Mesenchymal stem cell (in vitro differentiated cells and primary cell): ENCODE measurements at regions not wholly inside any gene's neighbourhood (a gene's known extent, or its start where the extent isn't known, plus 50 kb on each side); places are given as distances from the start of the nearest gene placed in this dataset.

Source experiments
- DNase-seq: peaks from one replicate; pipeline ENCODE4 v3.0.0-alpha.2; 2013
- H2AFZ ChIP-seq: one replicate; pipeline ENCODE4 v1.6.1; 2013; ENCODE audit warnings: low read depth, mild to moderate bottlenecking, control low read depth, inconsistent platforms, low read length, moderate library complexity
- H2AK5ac ChIP-seq: 2 replicates; pipeline ENCODE4 v1.6.1; 2013; ENCODE audit warnings: low read length, moderate library complexity, mild to moderate bottlenecking, inconsistent platforms; ENCODE audit not compliant: severe bottlenecking
- H2BK120ac ChIP-seq: one replicate; pipeline ENCODE4 v1.6.1; 2013; ENCODE audit warnings: low read depth, mild to moderate bottlenecking, inconsistent platforms, low read length, moderate library complexity
- H2BK12ac ChIP-seq, 2 experiments: one replicate each; pipeline ENCODE4 v1.6.1; 2013; ENCODE audit warnings: inconsistent platforms in 2 of 2, low read length in 2 of 2, mild to moderate bottlenecking in 2 of 2, moderate library complexity in 2 of 2, control low read depth in 1 of 2
- H2BK15ac ChIP-seq: one replicate; pipeline ENCODE4 v1.6.1; 2013; ENCODE audit warnings: mild to moderate bottlenecking, low read depth, inconsistent platforms; ENCODE audit not compliant: poor library complexity, severe bottlenecking
- H2BK5ac ChIP-seq: 2 replicates; pipeline ENCODE4 v1.6.1; 2013; ENCODE audit warnings: low read depth, mild to moderate bottlenecking, low read length, control low read depth, inconsistent platforms; ENCODE audit not compliant: poor library complexity, severe bottlenecking
- H3K14ac ChIP-seq, 2 experiments: one replicate each; pipeline ENCODE4 v1.6.1; 2013; ENCODE audit warnings: inconsistent platforms in 2 of 2, low read length in 2 of 2, control low read depth in 1 of 2, mild to moderate bottlenecking in 1 of 2, moderate library complexity in 1 of 2
- H3K18ac ChIP-seq, 2 experiments: one replicate each; pipeline ENCODE4 v1.6.1; 2013; ENCODE audit warnings: inconsistent platforms in 2 of 2, low read length in 2 of 2, control low read depth in 1 of 2, low read depth in 1 of 2, mild to moderate bottlenecking in 1 of 2
- H3K23ac ChIP-seq, 2 experiments: one replicate each; pipeline ENCODE4 v1.6.1; 2013; ENCODE audit warnings: inconsistent platforms in 2 of 2, low read length in 2 of 2, mild to moderate bottlenecking in 2 of 2, moderate library complexity in 2 of 2, control low read depth in 1 of 2
- H3K27ac ChIP-seq: 2 replicates; pipeline ENCODE4 v1.5.1; 2013; ENCODE audit warnings: mild to moderate bottlenecking, moderate library complexity, low read length, control low read depth, inconsistent platforms; ENCODE audit not compliant: poor library complexity, severe bottlenecking
- H3K27me3 ChIP-seq, 2 experiments: 2 replicates each; pipeline versions ENCODE4 v1.6.1 to v1.7.0; 2013; ENCODE audit warnings: low read length in 2 of 2, mild to moderate bottlenecking in 2 of 2, moderate library complexity in 2 of 2, control low read depth in 1 of 2, inconsistent platforms in 1 of 2; ENCODE audit not compliant: control insufficient read depth in 1 of 2, insufficient read depth in 1 of 2
- H3K36me3 ChIP-seq, 2 experiments: 2 replicates each; pipeline versions ENCODE4 v1.6.1 to v1.7.0; 2013; ENCODE audit warnings: low read length in 2 of 2, control low read depth in 1 of 2, inconsistent platforms in 1 of 2, low read depth in 1 of 2, mild to moderate bottlenecking in 1 of 2; ENCODE audit not compliant: insufficient read depth in 2 of 2, control insufficient read depth in 1 of 2
- H3K4ac ChIP-seq, 2 experiments: one replicate each; pipeline ENCODE4 v1.6.1; 2013; ENCODE audit warnings: inconsistent platforms in 2 of 2, low read length in 2 of 2, mild to moderate bottlenecking in 2 of 2, moderate library complexity in 2 of 2, control low read depth in 1 of 2, low read depth in 1 of 2
- H3K4me1 ChIP-seq: 2 replicates; pipeline ENCODE4 v1.6.1; 2013; ENCODE audit warnings: low read depth, low read length, control low read depth; ENCODE audit not compliant: control insufficient read depth, insufficient read depth
- H3K4me2 ChIP-seq: 2 replicates; pipeline ENCODE4 v1.6.1; 2013; ENCODE audit warnings: low read length, mild to moderate bottlenecking, inconsistent platforms; ENCODE audit not compliant: poor library complexity, severe bottlenecking
- H3K4me3 ChIP-seq, 2 experiments: 2 replicates each; pipeline versions ENCODE4 v1.5.1 to v1.7.0; 2013; ENCODE audit warnings: low read length in 2 of 2, mild to moderate bottlenecking in 2 of 2, control low read depth in 1 of 2, low read depth in 1 of 2; ENCODE audit not compliant: insufficient read depth in 1 of 2
- H3K79me1 ChIP-seq: replicated peaks from 2 replicates; pipeline ENCODE4 v1.6.1; 2013; ENCODE audit warnings: mild to moderate bottlenecking, control low read depth, low read length, inconsistent platforms; ENCODE audit not compliant: poor library complexity, severe bottlenecking
- H3K9ac ChIP-seq: 2 replicates; pipeline ENCODE4 v1.7.0; 2013; ENCODE audit warnings: mild to moderate bottlenecking, low read length, moderate library complexity
- H3K9me3 ChIP-seq: 2 replicates; pipeline ENCODE4 v1.7.0; 2013; ENCODE audit warnings: mild to moderate bottlenecking, low read length; ENCODE audit not compliant: control insufficient read depth
- H4K8ac ChIP-seq: one replicate; pipeline ENCODE4 v1.6.1; 2013; ENCODE audit warnings: inconsistent platforms, mild to moderate bottlenecking, low read length, moderate library complexity
- H4K91ac ChIP-seq: one replicate; pipeline ENCODE4 v1.6.1; 2013; ENCODE audit warnings: mild to moderate bottlenecking, low read length, inconsistent platforms
- WGBS: methylation state at CpG from one replicate; pipeline ENCODE4 v1.1.7; 2013; ENCODE audit warnings: mixed read lengths; 5-methylcytosine and 5-hydroxymethylcytosine counted together

DNA sequence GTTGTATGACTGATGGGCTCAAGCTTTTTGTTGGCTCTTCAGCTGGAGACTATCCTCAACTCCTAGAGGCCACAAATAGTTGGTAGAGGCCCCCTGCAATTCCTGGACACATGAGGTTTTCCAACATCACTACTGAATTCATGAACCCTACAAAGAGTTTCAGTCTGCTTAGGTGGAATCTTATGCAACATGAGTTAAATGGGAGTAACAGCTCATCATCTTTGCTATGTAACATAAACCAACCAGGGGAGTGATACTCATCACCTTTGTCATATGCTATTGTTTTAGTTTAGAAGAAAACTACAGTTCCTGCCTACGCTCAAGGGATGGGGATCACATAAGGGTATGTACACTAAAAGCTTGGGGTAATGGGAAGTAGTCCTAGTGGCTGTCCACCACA lies 729.4 kb downstream of the SORCS1 start:
- H2BK15ac ChIP-seq: no peak overlapping the region
- H3K27ac ChIP-seq: no peak overlapping the region
- H3K4ac ChIP-seq: no peak overlapping the region
- no peak overlapping the region for H3K4me3 ChIP-seq
- DNase-seq: no peak
- H2AFZ ChIP-seq: no peak overlapping the region
- H3K14ac ChIP-seq: no peak overlapping the region
- H4K8ac ChIP-seq: no peak overlapping the region
- H3K23ac ChIP-seq: no peak overlapping the region
- no peak overlapping the region for H2BK120ac ChIP-seq
- H3K27me3 ChIP-seq: no peaks in the 10 kb centered on the region
- H2AK5ac ChIP-seq: no peak overlapping the region
- no peak overlapping the region for H3K9ac ChIP-seq
- H3K4me2 ChIP-seq: no peak overlapping the region
- H3K36me3 ChIP-seq: no peaks in the 10 kb centered on the region
- H3K79me1 ChIP-seq: no peaks in the 10 kb centered on the region
- H3K9me3 ChIP-seq: peaks cover 5% of the 10 kb centered on the region
- H4K91ac ChIP-seq: no peak overlapping the region
- 83% methylated on average over 1 of the region's 1 CpG for WGBS
- H2BK5ac ChIP-seq: no peak overlapping the region
- no peak overlapping the region for H3K18ac ChIP-seq
- no peaks in the 10 kb centered on the region for H3K4me1 ChIP-seq
- no peak overlapping the region for H2BK12ac ChIP-seq

DNA sequence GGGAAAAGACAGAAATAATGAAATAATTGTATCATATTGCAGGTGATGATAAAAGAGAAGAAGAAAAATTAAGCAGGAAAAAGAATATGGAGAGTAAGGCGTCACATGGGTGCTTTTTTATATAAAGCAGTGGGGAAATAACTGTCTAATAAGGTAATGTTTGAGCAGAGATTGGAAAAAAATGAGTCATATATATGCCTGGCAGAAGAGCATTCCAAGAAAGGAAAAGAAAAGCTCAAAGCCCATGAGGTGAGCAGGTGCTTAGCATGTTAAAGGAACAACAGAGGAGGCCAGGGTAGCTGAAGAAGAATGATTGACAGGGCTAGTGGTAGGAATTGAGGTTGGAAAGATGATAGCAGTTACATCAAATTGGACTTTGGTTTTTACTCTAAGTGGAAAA lies 739.5 kb downstream of the SORCS1 start:
- Histone ChIP-seq H3K27me3 (no peaks in the 10 kb centered on the region), H3K18ac (no peak overlapping the region), H3K23ac (no peak overlapping the region), H2BK5ac (no peak overlapping the region), H2AFZ (no peak overlapping the region), H4K91ac (no peak overlapping the region), H3K27ac (no peak overlapping the region), H2BK15ac (no peak overlapping the region), H3K14ac (no peak overlapping the region), H3K9me3 (no peaks in the 10 kb centered on the region), H4K8ac (no peak overlapping the region), H3K9ac (no peak overlapping the region), H2AK5ac (no peak overlapping the region), H3K4me1 (no peaks in the 10 kb centered on the region), H3K4me2 (no peak overlapping the region), H3K4me3 (no peak overlapping the region), H3K79me1 (no peaks in the 10 kb centered on the region), H3K4ac (no peak overlapping the region), H3K36me3 (no peaks in the 10 kb centered on the region), H2BK12ac (no peak overlapping the region), H2BK120ac (no peak overlapping the region)
- no peak for DNase-seq
- 65% methylated on average over 1 of the region's 1 CpG for WGBS

DNA sequence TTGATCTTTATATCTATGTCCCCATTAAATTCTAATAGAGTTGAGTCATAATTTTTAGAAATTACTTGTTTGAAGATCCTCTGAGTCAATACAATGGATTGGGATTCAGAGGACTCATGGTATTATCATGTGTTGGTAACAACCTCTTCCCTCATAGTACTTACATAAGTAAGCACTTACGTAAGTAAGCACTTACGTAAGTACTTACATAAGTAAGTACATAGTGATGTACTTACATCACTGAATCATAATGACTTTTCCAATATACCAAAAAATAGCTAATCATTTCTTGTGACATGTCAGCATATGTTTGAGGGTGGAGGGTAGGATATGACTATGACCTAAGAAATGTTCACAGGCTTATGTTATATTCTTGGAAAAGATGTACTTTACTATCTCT lies 740.5 kb downstream of the SORCS1 start:
- H3K4me1 ChIP-seq: no peaks in the 10 kb centered on the region

DNA sequence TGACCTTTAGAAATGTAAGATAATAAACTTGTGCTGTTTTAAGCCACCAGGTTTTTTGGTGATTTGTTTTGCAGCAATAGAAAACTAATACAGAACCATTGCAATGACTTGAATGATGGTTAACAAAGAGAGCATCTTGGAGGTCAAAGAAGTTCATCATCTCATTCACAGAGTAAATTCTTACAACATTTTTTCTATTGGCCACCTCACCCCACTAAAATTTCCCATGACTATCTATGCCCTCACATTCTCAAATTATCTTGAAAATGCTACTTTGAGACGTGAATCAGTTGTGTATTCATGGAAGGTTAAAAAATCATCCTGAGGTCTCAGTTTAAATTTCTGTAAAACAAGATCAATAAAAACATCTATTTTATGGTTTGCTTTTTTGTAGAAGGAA lies 754.2 kb downstream of the SORCS1 start:
- H2BK5ac ChIP-seq: no peak overlapping the region
- no peak overlapping the region for H4K8ac ChIP-seq
- H3K9me3 ChIP-seq: no peaks in the 10 kb centered on the region
- H3K27me3 ChIP-seq: no peaks in the 10 kb centered on the region
- H3K4ac ChIP-seq: no peak overlapping the region
- no peak overlapping the region for H2AK5ac ChIP-seq
- no peak overlapping the region for H3K18ac ChIP-seq
- no peak overlapping the region for H3K4me2 ChIP-seq
- no peaks in the 10 kb centered on the region for H3K36me3 ChIP-seq
- no peak overlapping the region for H2AFZ ChIP-seq
- no peak overlapping the region for H3K27ac ChIP-seq
- H4K91ac ChIP-seq: no peak overlapping the region
- H3K79me1 ChIP-seq: no peaks in the 10 kb centered on the region
- DNase-seq: no peak
- no peak overlapping the region for H2BK12ac ChIP-seq
- no peaks in the 10 kb centered on the region for H3K4me1 ChIP-seq
- H2BK120ac ChIP-seq: no peak overlapping the region
- H3K14ac ChIP-seq: no peak overlapping the region
- no CpG with 5 or more reads among the region's 1 CpG for WGBS
- H3K9ac ChIP-seq: no peak overlapping the region
- no peak overlapping the region for H2BK15ac ChIP-seq
- no peak overlapping the region for H3K23ac ChIP-seq
- H3K4me3 ChIP-seq: no peak overlapping the region

More for the DNA sequence above, 740.5 kb downstream of the SORCS1 start:
- Histone ChIP-seq H3K18ac (no peak overlapping the region), H3K23ac (no peak overlapping the region), H2BK5ac (no peak overlapping the region), H3K27me3 (no peaks in the 10 kb centered on the region), H3K14ac (no peak overlapping the region), H3K4ac (no peak overlapping the region), H2AK5ac (no peak overlapping the region), H3K9ac (no peak overlapping the region), H3K9me3 (no peaks in the 10 kb centered on the region), H3K4me3 (no peak overlapping the region), H4K8ac (no peak overlapping the region), H3K36me3 (no peaks in the 10 kb centered on the region), H2BK15ac (no peak overlapping the region), H3K79me1 (no peaks in the 10 kb centered on the region), H3K27ac (no peak overlapping the region), H2BK12ac (no peak overlapping the region), H2BK120ac (no peak overlapping the region), H2AFZ (no peak overlapping the region), H3K4me2 (no peak overlapping the region), H4K91ac (no peak overlapping the region)
- WGBS: no CpG with 5 or more reads among the region's 2 CpGs
- DNase-seq: peak; percentile 59
